ENCODE measurements at regions not wholly inside any gene's neighbourhood (a gene's known extent, or its start where the extent isn't known, plus 50 kb on each side); places are given as distances from the start of the nearest gene placed in this dataset.

- no peak for TF ChIP-seq EZH2phosphoT487 (IDR thresholded peaks at IDR 0.05; ENCODE audit: low read length)
- TF ChIP-seq CTCF (IDR thresholded peaks at IDR 0.05; ENCODE audit: low read length) = no peak
- TF ChIP-seq EZH2 (optimal IDR thresholded peaks at IDR 0.05; ENCODE audit: low read depth, low read length) = no peak
Measured at GRCh38 chr12:91967590-91967989, 178.1 kb downstream of the BTG1 start.
